GM21529 (cell line): ENCODE measurements at regions not wholly inside any gene's neighbourhood (a gene's known extent, or its start where the extent isn't known, plus 50 kb on each side); places are given as distances from the start of the nearest gene placed in this dataset.
A peak's percentile ranks its signal among the peaks of the same experiment; 100 is the strongest.

ENCODE experiments used
- ATAC-seq: cut with Tn5 transposase; IDR thresholded peaks from one replicate; pipeline ENCODE4 v1.9.1; 2021; ENCODE audit not compliant: unreplicated experiment

- peak; percentile 47 for ATAC-seq
Observed at GRCh38 chr3:115517457-115518050, 105.8 kb upstream of the GAP43 start.

GRCh38 chr3:115518100-115518852 lies 105.0 kb upstream of the GAP43 start:
- ATAC-seq, result no peak

- ATAC-seq, result no peak
Observed at GRCh38 chr3:115520241-115520640, 103.1 kb upstream of the GAP43 start.

GRCh38 chr3:115520651-115521245 lies 102.6 kb upstream of the GAP43 start:
- ATAC-seq, result no peak

- ATAC-seq, result no peak
Observed at GRCh38 chr3:115523458-115523857, 99.9 kb upstream of the GAP43 start.

GRCh38 chr3:115524549-115524948 lies 98.8 kb upstream of the GAP43 start:
- ATAC-seq, result no peak

- no peak for ATAC-seq
Observed at GRCh38 chr3:115525731-115526130, 97.6 kb upstream of the GAP43 start.

GRCh38 chr3:115533218-115533617 lies 90.1 kb upstream of the GAP43 start:
- no peak for ATAC-seq

- ATAC-seq, result no peak
Observed at GRCh38 chr3:115536171-115536570, 87.1 kb upstream of the GAP43 start.

- no peak for ATAC-seq
Observed at GRCh38 chr3:115537669-115538068, 85.6 kb upstream of the GAP43 start.

GRCh38 chr3:115547207-115547606 lies 76.1 kb upstream of the GAP43 start:
- ATAC-seq, result no peak

- no peak for ATAC-seq
Observed at GRCh38 chr3:115548611-115549010, 74.7 kb upstream of the GAP43 start.

- ATAC-seq, result no peak
Observed at GRCh38 chr3:115549071-115549470, 74.2 kb upstream of the GAP43 start.

GRCh38 chr3:115550285-115550761 lies 73.0 kb upstream of the GAP43 start:
- ATAC-seq, result no peak

GRCh38 chr3:115551016-115551415 lies 72.3 kb upstream of the GAP43 start:
- ATAC-seq, result no peak

GRCh38 chr3:115552007-115552406 lies 71.3 kb upstream of the GAP43 start:
- ATAC-seq, result no peak

- ATAC-seq, result no peak
Observed at GRCh38 chr3:115553796-115554486, 69.4 kb upstream of the GAP43 start.

GRCh38 chr3:115554487-115554807 lies 68.9 kb upstream of the GAP43 start:
- no peak for ATAC-seq

- no peak for ATAC-seq
Observed at GRCh38 chr3:115562636-115563267, 60.6 kb upstream of the GAP43 start.

GRCh38 chr3:115563984-115564383 lies 59.3 kb upstream of the GAP43 start:
- ATAC-seq, result no peak

GRCh38 chr3:115571413-115571812 lies 51.9 kb upstream of the GAP43 start:
- ATAC-seq, result no peak
